Osteocyte (in vitro differentiated cells): ENCODE measurements at regions not wholly inside any gene's neighbourhood (a gene's known extent, or its start where the extent isn't known, plus 50 kb on each side); places are given as distances from the start of the nearest gene placed in this dataset.

Source experiments
- DNase-seq: peaks from one replicate; pipeline ENCODE4 v3.0.0; 2021; ENCODE audit warnings: mixed read lengths; ENCODE audit not compliant: unreplicated experiment; ENCODE audit errors: extremely low spot score
- H3K27ac Mint-ChIP-seq: one replicate; pipeline ENCODE4 v1.8.0; 2021; ENCODE audit warnings: mild to moderate bottlenecking, mixed read lengths; ENCODE audit not compliant: unreplicated experiment
- H3K27me3 Mint-ChIP-seq: one replicate; pipeline ENCODE4 v1.8.0; 2021; ENCODE audit warnings: mixed read lengths; ENCODE audit not compliant: unreplicated experiment
- H3K36me3 Mint-ChIP-seq: one replicate; pipeline ENCODE4 v1.8.0; 2021; ENCODE audit warnings: mixed read lengths; ENCODE audit not compliant: unreplicated experiment
- H3K4me1 Mint-ChIP-seq: one replicate; pipeline ENCODE4 v1.8.0; 2021; ENCODE audit warnings: mixed read lengths; ENCODE audit not compliant: unreplicated experiment
- H3K4me3 Mint-ChIP-seq: one replicate; pipeline ENCODE4 v1.8.0; 2021; ENCODE audit warnings: mild to moderate bottlenecking, moderate library complexity, mixed read lengths; ENCODE audit not compliant: unreplicated experiment
- H3K9me3 Mint-ChIP-seq: one replicate; pipeline ENCODE4 v1.8.0; 2021; ENCODE audit warnings: mixed read lengths; ENCODE audit not compliant: unreplicated experiment
- CTCF ChIP-seq: fragments of 200-600 bp; sonication (generic); IDR thresholded peaks from 2 replicates; pipeline ENCODE4 v1.5.0; 2021; ENCODE audit warnings: antibody characterized with exemption, mild to moderate bottlenecking, moderate library complexity

GRCh38 chr10:107631876-107632275 is 467.4 kb upstream of the SORCS1 start:
- Mint-ChIP-seq H3K27ac (no peak overlapping the region), H3K4me1 (no peaks in the 10 kb centered on the region), H3K36me3 (no peaks in the 10 kb centered on the region), H3K9me3 (peaks cover 17% of the 10 kb centered on the region), H3K4me3 (no peak overlapping the region), H3K27me3 (no peaks in the 10 kb centered on the region)
- no peak for DNase-seq
- TF ChIP-seq CTCF = no peak

GRCh38 chr10:107626862-107627261 is 462.4 kb upstream of the SORCS1 start:
- Mint-ChIP-seq H3K36me3 (no peaks in the 10 kb centered on the region), H3K27ac (no peak overlapping the region), H3K9me3 (peaks cover 18% of the 10 kb centered on the region), H3K4me3 (no peak overlapping the region), H3K4me1 (no peaks in the 10 kb centered on the region), H3K27me3 (no peaks in the 10 kb centered on the region)
- no peak for DNase-seq
- no peak for TF ChIP-seq CTCF

GRCh38 chr10:107623292-107623691 is 458.8 kb upstream of the SORCS1 start:
- no peak for DNase-seq
- no peak overlapping the region for H3K4me3 Mint-ChIP-seq
- no peaks in the 10 kb centered on the region for H3K27me3 Mint-ChIP-seq
- H3K4me1 Mint-ChIP-seq = peaks cover 3% of the 10 kb centered on the region
- H3K9me3 Mint-ChIP-seq = peaks cover 19% of the 10 kb centered on the region
- H3K36me3 Mint-ChIP-seq = no peaks in the 10 kb centered on the region
- TF ChIP-seq CTCF = no peak
- H3K27ac Mint-ChIP-seq = no peak overlapping the region

- Mint-ChIP-seq H3K36me3 (no peaks in the 10 kb centered on the region), H3K9me3 (peaks cover 6% of the 10 kb centered on the region), H3K27ac (no peak overlapping the region), H3K27me3 (no peaks in the 10 kb centered on the region), H3K4me1 (peaks cover 9% of the 10 kb centered on the region), H3K4me3 (no peak overlapping the region)
- no peak for TF ChIP-seq CTCF
- no peak for DNase-seq
Observed at GRCh38 chr10:107619139-107619538, 454.6 kb upstream of the SORCS1 start.

GRCh38 chr10:107618504-107618994 is 454.0 kb upstream of the SORCS1 start:
- no peak for TF ChIP-seq CTCF
- Mint-ChIP-seq H3K4me1 (peaks cover 9% of the 10 kb centered on the region), H3K4me3 (no peak overlapping the region), H3K27me3 (no peaks in the 10 kb centered on the region), H3K27ac (no peak overlapping the region), H3K36me3 (no peaks in the 10 kb centered on the region), H3K9me3 (peaks cover 5% of the 10 kb centered on the region)
- no peak for DNase-seq
